ENCODE measurements at regions not wholly inside any gene's neighbourhood (a gene's known extent, or its start where the extent isn't known, plus 50 kb on each side); places are given as distances from the start of the nearest gene placed in this dataset.

DNA sequence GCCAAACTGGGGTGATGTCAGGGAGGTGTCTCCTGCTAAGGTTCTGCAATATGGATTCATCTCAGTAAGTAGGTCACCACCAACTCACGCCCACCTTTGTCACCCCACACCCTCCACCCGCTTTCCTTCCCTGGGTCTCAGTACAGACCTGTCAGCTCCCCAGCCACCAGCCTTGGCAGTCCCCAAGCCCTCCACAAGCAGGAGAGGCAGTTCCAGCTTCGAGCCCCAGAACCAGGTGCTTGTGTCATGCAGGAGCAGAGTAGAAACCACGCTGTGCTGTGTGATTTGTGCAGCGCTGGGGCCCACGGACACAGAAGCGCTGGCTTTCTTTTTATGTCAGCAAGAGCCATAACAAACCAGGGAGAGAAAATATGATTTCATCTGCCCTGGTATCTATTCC, 89.0 kb upstream of the CDH4 start:
- H3K4me3 ChIP-seq (ENCODE audit: low read depth, low read length), result no peak overlapping the region
- TF ChIP-seq CTCF (IDR thresholded peaks at IDR 0.05; ENCODE audit: insufficient read depth, low read depth, low read length), result no peak
- no peak for DNase-seq (ENCODE audit: low read depth)

GRCh38 chr20:61166324-61166723, 85.7 kb upstream of the CDH4 start:
- no peak for TF ChIP-seq CTCF (IDR thresholded peaks at IDR 0.05; ENCODE audit: insufficient read depth, low read depth, low read length)
- peak; percentile 5 for DNase-seq (ENCODE audit: low read depth)
- H3K4me3 ChIP-seq (ENCODE audit: low read depth, low read length), result no peak overlapping the region

- no peak overlapping the region for H3K4me3 ChIP-seq (ENCODE audit: low read depth, low read length)
- no peak for TF ChIP-seq CTCF (IDR thresholded peaks at IDR 0.05; ENCODE audit: insufficient read depth, low read depth, low read length)
These were observed 83.5 kb upstream of the CDH4 start for GRCh38 chr20:61168605-61169004.

GRCh38 chr20:61169874-61170273, 82.2 kb upstream of the CDH4 start:
- no peak overlapping the region for H3K4me3 ChIP-seq (ENCODE audit: low read depth, low read length)

More at GRCh38 chr20:61168605-61169004, 83.5 kb upstream of the CDH4 start:
- no peak for DNase-seq (ENCODE audit: low read depth)

GRCh38 chr20:61170496-61171320, 81.4 kb upstream of the CDH4 start:
- TF ChIP-seq CTCF (IDR thresholded peaks at IDR 0.05; ENCODE audit: insufficient read depth, low read depth, low read length), result no peak
- DNase-seq (ENCODE audit: low read depth), result no peak
- no peak overlapping the region for H3K4me3 ChIP-seq (ENCODE audit: low read depth, low read length)

More at GRCh38 chr20:61169874-61170273, 82.2 kb upstream of the CDH4 start:
- no peak for TF ChIP-seq CTCF (IDR thresholded peaks at IDR 0.05; ENCODE audit: insufficient read depth, low read depth, low read length)
- no peak for DNase-seq (ENCODE audit: low read depth)

DNA sequence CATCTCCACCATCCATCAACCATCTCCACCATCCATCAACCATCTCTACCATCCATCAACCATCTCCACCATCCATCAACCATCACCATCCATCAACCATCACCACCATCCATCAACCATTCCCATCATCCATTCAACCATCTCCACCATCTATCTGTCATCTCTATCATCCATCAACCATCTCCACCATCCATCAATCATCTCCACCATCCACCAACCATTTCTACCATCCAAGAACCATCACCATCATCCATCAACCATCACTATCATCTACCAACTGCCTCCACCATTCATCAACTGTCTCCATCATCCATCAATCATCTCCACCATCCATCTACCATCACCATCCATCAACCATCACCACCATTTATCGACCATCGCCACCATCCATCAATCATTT, 78.8 kb upstream of the CDH4 start:
- no peak overlapping the region for H3K4me3 ChIP-seq (ENCODE audit: low read depth, low read length)
- no peak for DNase-seq (ENCODE audit: low read depth)
- TF ChIP-seq CTCF (IDR thresholded peaks at IDR 0.05; ENCODE audit: insufficient read depth, low read depth, low read length), result no peak
